DND-41 (cell line): ENCODE measurements at regions not wholly inside any gene's neighbourhood (a gene's known extent, or its start where the extent isn't known, plus 50 kb on each side); places are given as distances from the start of the nearest gene placed in this dataset.

Source experiments
- CTCF ChIP-seq: IDR thresholded peaks from 2 replicates; pipeline ENCODE4 v1.5.1; 2012; ENCODE audit warnings: borderline replicate concordance, low read length, moderate library complexity, mild to moderate bottlenecking; ENCODE audit not compliant: poor library complexity, severe bottlenecking; ENCODE audit errors: extremely low read depth
- EZH2 ChIP-seq: IDR thresholded peaks from 3 replicates; pipeline ENCODE4 v1.6.1; 2012; ENCODE audit warnings: borderline replicate concordance, low read depth, mild to moderate bottlenecking, moderate library complexity, low read length, inconsistent platforms; ENCODE audit not compliant: severe bottlenecking

DNA sequence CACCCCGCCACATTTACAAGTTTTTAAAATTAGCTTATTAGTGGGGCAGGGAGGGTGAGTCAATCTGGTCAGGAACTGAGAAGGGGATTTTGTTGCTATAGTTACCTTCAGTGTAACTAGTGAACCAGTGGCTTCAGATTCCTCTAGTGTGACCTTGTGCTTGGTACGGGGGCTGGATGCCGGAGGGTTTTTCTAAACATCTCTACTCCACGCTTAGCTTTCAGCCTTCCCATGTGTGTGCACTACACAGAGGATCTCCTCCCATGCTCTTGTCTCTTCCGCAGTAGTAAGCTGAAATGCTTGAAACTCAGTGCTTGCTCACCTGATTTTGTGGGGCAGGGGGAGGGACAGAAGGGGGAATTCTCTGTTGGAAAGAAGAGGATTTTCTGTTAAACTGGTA lies 67.9 kb upstream of the AKAP13 start:
- no peak for TF ChIP-seq CTCF
- no peak for TF ChIP-seq EZH2
